HG03457 (cell line): ENCODE measurements at regions not wholly inside any gene's neighbourhood (a gene's known extent, or its start where the extent isn't known, plus 50 kb on each side); places are given as distances from the start of the nearest gene placed in this dataset.
"Not testable (repeated sequence)": the region's sequence is repeated elsewhere in the genome, so short reads cannot be mapped to it uniquely, and the experiment has no call there.

ENCODE experiments used
- ATAC-seq: cut with Tn5 transposase; IDR thresholded peaks from one replicate; pipeline ENCODE4 v1.9.1; 2021; ENCODE audit warnings: moderate number of reproducible peaks; ENCODE audit not compliant: unreplicated experiment

GRCh38 chr10:28434063-28434462, 98.9 kb upstream of the WAC start:
- ATAC-seq: no peak

DNA sequence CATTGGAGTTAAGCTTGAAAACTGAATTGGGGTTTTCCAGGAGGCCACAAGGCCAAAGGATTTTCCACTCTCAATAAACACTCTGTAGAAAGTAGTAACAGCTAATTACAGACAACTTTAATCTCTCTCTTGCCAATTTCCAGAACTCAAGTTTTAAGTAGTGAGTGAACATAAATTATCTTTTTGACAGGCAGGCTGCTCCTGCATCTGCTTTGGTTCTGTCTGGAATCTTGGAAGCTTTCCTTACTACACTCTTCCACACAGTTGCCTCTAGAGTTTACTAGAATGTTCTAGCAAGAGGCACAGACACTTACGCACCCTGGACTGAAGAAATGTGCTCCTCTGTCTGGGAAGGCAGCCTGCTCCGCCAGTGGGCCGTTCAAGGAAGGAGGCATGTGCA, 90.5 kb upstream of the WAC start:
- no peak for ATAC-seq

GRCh38 chr10:28444031-28444430, 88.9 kb upstream of the WAC start:
- no peak for ATAC-seq

DNA sequence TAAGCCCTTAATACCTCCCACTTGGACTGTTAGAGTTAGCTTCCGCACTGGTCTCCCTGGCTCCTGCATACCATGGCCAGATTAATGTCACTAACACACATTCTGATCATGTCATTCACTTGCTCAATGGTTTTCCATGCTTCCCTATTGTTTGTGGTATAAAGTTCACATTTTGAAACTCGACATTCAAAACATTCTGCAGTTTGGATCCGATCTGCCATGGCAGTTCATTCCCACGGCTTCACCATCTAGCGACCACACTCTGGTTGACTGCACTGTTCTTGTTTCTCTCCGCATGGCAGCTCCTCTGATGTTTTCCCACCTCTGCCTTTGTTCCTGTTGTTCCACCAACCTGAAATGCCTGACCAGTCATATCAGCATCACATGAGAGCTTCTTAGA, 87.4 kb upstream of the WAC start:
- ATAC-seq: no peak

- ATAC-seq: no peak
These were observed 83.5 kb upstream of the WAC start for GRCh38 chr10:28449382-28449781.

DNA sequence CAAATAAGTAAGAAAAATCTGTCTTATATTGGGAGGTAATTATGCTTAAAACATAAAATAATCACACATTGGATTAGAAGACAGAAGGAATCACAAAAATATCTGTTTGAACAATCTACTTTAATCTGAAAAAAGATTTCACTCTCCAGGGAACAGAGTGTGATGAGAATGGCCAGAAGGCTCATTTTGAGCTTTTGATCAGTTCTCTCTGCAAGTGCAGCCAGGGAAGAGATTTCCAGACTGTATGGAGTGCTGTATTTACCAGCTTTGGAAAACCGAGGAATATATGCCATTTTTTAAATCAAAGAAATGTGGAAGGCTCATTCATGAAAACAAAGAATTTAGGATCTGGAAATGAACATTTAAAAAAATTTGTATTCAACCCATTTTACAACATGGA, 83.0 kb upstream of the WAC start:
- ATAC-seq: no peak

- no peak for ATAC-seq
These were observed 79.0 kb upstream of the WAC start for GRCh38 chr10:28453926-28454325.

GRCh38 chr10:28457110-28457509, 75.8 kb upstream of the WAC start:
- no peak for ATAC-seq

- not testable (repeated sequence) for ATAC-seq
These were observed 75.0 kb upstream of the WAC start for GRCh38 chr10:28457873-28458272.

- ATAC-seq: no peak
These were observed 73.3 kb upstream of the WAC start for GRCh38 chr10:28459453-28460144.

DNA sequence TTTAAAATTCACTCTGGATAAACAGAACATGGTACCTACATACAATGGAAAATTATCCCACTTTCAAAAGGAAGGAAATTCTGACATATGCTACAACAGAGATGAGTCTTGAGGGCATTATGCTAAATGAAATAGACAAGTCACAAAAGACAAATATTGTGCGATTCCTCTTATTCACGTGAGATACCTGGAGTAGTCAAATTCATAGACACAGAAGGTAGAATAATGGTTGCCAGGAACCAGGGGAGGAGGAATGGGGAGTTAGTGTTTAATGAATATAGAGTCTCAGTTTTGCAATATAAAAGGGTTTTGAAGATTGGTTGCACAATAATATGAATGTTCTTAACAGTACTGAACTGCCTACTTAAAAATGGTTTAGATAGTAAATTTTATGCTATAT, 69.8 kb upstream of the WAC start:
- no peak for ATAC-seq

- ATAC-seq: no peak
These were observed 69.1 kb upstream of the WAC start for GRCh38 chr10:28463676-28464395.

DNA sequence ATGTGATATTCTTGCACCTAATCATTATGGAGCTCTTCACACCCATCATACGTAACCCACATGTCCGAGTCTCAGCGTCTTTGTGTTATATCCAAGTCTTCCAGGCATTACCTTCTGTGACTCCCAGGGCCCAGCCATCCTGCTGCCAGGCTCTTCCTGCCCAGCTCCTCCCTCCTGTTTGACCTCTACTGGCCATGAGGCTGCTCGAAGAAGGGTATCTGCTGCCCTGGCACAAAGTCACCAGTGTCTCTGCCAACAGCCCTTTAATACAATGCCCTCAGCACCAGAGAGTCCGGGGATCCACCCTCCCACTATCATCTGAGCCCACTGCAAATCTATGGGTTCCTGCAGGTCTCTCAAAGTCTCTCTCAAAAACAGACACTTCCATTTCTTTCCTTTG, 65.3 kb upstream of the WAC start:
- no peak for ATAC-seq

- no peak for ATAC-seq
These were observed 64.0 kb upstream of the WAC start for GRCh38 chr10:28468707-28469483.

GRCh38 chr10:28470873-28471651, 61.9 kb upstream of the WAC start:
- ATAC-seq: no peak

- ATAC-seq: no peak
These were observed 61.3 kb upstream of the WAC start for GRCh38 chr10:28471652-28472050.

DNA sequence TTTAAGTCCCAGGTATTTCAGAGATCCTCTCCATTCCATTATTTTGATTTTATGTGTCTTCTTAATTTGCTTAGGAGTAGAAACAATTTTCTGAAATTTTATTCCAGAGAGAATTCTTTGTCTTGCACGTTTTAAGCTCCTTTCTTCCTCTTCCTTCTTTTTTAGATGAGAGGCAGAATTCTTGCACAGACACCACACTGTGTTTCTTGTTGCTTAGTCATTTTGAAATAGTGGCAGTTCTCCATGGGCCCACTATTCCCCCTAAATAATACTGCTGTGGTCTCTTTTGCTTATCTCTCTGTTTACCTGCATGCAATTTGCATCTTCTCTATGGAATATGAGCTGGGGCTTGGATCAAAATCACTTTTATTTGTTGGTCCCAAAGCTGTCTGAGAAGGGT, 54.3 kb upstream of the WAC start:
- ATAC-seq: no peak

DNA sequence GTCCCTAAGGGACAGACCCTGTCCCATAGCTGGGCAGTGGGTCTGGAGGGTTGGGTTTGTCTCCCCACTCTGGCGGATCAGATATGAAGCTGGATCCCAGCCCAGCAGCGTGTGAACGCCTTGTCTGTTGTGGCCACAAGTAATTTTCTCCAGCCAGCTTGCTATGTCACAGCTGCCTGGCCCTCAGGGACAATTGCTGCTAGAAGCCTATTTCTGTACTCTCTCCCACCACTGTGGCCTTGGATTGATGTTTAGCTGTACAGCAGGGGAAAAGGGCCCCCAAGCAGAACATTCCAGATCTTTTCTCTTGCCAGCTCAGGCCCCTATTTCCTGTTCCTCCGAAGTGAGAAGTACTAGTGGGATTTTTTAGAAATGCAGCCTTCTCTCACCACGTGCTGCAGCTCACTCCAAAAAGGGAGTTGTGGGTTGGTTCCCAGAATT, 53.5 kb upstream of the WAC start:
- no peak for ATAC-seq

DNA sequence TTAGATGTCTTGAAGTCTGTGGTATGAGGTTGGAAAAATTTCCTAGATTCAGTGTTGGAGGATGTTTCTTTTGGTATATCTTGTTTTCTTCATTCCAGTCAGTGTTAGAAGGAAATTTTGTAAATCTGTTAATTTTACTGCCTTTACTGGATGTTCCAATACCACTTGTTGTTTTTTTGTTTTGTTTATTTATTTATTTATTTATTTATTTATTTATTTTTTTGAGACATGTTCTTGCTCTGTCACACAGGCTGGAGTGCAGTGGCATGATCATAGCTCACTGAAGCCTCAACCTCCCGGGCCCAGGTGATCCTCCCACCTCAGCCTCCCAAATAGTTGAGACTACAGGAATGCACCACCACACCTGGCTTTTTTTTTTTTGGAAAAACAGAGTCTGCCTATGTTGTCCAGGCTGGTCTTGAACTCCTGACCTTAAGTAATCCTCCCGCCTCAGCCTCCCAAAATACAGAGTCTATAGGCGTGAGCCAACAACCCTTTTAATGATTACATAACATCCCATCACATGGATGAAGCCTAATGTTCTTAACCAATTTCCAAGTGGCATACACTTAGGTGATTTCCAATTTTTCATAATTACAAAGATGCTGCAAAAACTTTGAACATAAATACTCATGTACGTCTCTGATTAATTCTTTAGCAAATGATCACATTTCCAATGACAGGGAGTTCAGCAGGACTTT, 52.8 kb upstream of the WAC start:
- ATAC-seq: no peak

DNA sequence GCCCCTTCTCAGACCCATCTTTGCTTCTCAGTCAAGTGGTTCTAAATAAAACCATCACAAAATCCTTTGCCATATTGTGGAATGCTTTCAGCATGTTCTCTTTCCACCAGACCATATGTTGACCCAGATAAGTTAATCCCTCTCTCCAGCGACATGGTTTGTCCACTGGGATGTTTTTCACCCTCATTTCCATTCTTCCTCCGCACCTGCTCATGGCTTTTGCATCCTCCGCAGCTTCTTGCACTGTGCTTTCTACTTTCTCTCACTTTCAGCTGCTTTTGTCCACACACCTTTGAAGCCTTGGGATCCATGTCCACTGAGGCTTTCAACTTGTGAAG, 52.3 kb upstream of the WAC start:
- ATAC-seq: no peak

DNA sequence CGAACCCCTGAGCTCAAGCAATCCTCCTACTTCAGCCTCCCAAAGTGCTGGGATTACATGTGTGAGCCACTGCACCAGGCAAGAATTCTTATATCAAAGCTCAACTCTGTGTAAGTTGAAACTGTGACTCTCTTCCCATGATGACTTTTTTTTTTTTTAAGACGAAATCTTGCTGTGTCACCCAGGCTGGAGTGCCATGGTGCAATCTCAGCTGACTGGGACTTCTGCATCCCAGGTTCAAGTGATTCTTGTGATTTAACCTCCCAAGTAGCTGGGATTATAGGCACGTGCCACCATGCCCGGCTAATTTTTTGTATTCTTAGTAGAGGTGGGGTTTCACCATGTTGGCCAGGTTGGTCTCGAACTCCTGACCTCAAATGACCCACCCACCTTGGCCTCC, 51.6 kb upstream of the WAC start:
- not testable (repeated sequence) for ATAC-seq
